Activated naive CD8-positive, alpha-beta T cell treated with anti-CD3 and anti-CD28 coated beads, Interleukin-2, amount 10 ng/mL, durations not matched to agents 7 days and 5 days (primary cell): ENCODE measurements at regions not wholly inside any gene's neighbourhood (a gene's known extent, or its start where the extent isn't known, plus 50 kb on each side); places are given as distances from the start of the nearest gene placed in this dataset.
A peak's percentile ranks its signal among the peaks of the same experiment; 100 is the strongest.
"Not testable (repeated sequence)": the region's sequence is repeated elsewhere in the genome, so short reads cannot be mapped to it uniquely, and the experiment has no call there.

Experiments
- ATAC-seq: fragments of 150-1000 bp; cut with Tn5 transposase; one replicate; pipeline ENCODE4 v1.10.0; 2021; ENCODE audit warnings: low read depth, moderate library complexity
- POLR2A ChIA-PET: fragments of 350-600 bp; sonication (Branson Sonifier 250); formaldehyde crosslinking; loops from one replicate; lab custom pipeline; 2021; ENCODE audit warnings: antibody characterized with exemption; lab: Charles Lee
- DNase-seq: peaks from one replicate; pipeline ENCODE4 v3.0.0; 2021
- H3K27ac Mint-ChIP-seq: one replicate; pipeline ENCODE4 v1.8.0; 2022; ENCODE audit warnings: mild to moderate bottlenecking, mixed read lengths
- H3K27me3 Mint-ChIP-seq: one replicate; pipeline ENCODE4 v1.8.0; 2022; ENCODE audit warnings: mild to moderate bottlenecking, moderate library complexity, mixed read lengths
- H3K36me3 Mint-ChIP-seq: one replicate; pipeline ENCODE4 v1.8.0; 2021; ENCODE audit warnings: mild to moderate bottlenecking, mixed read lengths
- H3K4me1 Mint-ChIP-seq: one replicate; pipeline ENCODE4 v1.8.0; 2021; ENCODE audit warnings: mixed read lengths
- H3K4me3 Mint-ChIP-seq: one replicate; pipeline ENCODE4 v1.8.0; 2022; ENCODE audit warnings: mild to moderate bottlenecking, moderate library complexity, mixed read lengths
- H3K9me3 Mint-ChIP-seq: one replicate; pipeline ENCODE4 v1.8.0; 2021; ENCODE audit warnings: mixed read lengths

DNA sequence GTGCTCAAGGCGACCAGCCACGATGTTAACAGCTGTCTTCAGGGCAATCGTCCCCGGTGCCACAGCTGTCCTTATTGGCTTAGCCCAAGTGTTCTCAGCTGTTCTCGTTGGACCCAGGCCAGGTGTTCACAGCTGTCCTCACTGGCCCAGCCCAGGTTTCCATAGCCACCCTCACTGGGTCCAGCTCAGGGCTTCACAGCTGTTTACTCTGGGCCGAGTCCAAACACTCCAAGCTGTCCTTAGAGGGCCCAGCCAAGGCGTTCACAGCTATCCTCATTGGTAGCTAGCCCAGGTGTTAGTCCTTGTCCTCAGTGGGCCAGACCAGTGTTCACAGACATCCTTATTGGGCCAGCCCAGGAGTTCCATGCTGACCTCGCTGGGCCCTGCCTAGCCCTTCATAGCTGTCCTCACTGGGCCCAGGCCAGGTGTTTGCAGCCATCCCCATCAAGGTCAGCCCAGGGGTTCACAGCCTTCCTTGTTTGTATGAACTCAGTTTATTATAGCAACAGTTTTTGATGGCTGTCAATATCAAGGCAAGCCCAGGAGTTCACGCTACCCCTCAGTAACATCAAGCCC lies 106.0 kb upstream of the THOC3 start:
- H3K4me1 Mint-ChIP-seq, H3K4me3 Mint-ChIP-seq, H3K27me3 Mint-ChIP-seq, DNase-seq, ATAC-seq, H3K27ac Mint-ChIP-seq, H3K9me3 Mint-ChIP-seq, H3K36me3 Mint-ChIP-seq, POLR2A ChIA-PET: not testable (repeated sequence)

DNA sequence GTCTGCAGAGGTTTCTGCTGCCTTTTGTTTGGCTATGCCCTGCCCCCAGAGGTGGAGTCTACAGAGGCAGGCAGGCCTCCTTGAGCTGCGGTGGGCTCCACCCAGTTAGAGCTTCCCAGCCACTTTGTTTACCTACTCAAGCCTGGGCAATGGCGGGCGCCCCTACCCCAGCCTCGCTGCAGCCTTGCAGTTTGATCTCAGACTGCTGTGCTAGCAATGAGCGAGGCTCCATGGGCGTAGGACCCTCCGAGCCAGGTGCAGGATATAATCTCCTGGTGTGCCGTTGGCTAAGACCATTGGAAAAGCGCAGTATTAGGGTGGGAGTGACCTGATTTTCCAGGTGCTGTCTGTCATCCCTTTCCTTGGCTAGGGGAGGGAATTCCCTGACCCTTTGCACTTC lies 115.6 kb upstream of the THOC3 start:
- H3K27me3 Mint-ChIP-seq, POLR2A ChIA-PET, ATAC-seq, H3K4me1 Mint-ChIP-seq, H3K27ac Mint-ChIP-seq, H3K4me3 Mint-ChIP-seq, H3K36me3 Mint-ChIP-seq, H3K9me3 Mint-ChIP-seq, DNase-seq: not testable (repeated sequence)

DNA sequence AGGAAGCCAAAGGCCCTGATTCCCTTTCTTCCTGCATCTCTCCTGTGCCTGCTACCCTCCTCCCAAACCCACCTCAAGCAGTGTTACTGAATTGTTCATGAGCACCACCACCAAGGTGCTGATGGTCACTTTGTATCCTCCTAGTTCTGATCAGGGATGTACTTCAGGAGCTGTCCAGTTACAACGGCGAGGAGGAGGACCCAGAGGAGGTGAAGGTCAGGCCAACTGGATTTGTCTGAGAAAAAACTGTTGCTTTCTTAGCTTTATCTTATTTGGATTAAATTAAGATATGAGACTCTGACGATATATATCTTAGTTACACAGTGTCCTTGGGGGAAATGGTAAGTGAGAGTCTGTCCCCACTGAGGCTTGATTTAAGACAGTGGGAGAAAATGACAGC lies 135.0 kb upstream of the THOC3 start:
- H3K36me3 Mint-ChIP-seq, POLR2A ChIA-PET, ATAC-seq, H3K27ac Mint-ChIP-seq, H3K27me3 Mint-ChIP-seq, H3K4me3 Mint-ChIP-seq, DNase-seq, H3K9me3 Mint-ChIP-seq, H3K4me1 Mint-ChIP-seq: not testable (repeated sequence)

DNA sequence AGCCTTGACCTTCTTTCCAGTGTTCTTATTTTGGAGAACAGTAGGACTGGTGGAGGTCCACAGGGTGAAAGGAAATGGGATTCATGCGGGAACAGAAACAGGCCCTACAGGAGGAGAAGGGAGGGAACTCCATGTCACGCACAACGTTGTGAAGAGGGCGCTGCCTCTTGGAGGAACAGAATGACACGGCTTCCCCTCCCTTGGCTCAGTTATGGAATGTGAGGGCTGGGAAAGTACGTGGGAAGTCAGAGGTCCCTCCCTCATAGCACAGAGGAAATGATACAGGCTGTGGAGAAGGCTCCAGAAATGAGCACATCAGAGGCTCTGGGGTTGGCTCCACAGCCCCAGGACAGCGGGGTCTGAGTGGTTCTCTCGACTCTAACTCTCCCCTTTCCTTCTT lies 125.3 kb upstream of the SIMC1 start:
- DNase-seq, H3K4me1 Mint-ChIP-seq, POLR2A ChIA-PET, H3K36me3 Mint-ChIP-seq, ATAC-seq, H3K9me3 Mint-ChIP-seq, H3K27me3 Mint-ChIP-seq, H3K27ac Mint-ChIP-seq, H3K4me3 Mint-ChIP-seq: not testable (repeated sequence)

DNA sequence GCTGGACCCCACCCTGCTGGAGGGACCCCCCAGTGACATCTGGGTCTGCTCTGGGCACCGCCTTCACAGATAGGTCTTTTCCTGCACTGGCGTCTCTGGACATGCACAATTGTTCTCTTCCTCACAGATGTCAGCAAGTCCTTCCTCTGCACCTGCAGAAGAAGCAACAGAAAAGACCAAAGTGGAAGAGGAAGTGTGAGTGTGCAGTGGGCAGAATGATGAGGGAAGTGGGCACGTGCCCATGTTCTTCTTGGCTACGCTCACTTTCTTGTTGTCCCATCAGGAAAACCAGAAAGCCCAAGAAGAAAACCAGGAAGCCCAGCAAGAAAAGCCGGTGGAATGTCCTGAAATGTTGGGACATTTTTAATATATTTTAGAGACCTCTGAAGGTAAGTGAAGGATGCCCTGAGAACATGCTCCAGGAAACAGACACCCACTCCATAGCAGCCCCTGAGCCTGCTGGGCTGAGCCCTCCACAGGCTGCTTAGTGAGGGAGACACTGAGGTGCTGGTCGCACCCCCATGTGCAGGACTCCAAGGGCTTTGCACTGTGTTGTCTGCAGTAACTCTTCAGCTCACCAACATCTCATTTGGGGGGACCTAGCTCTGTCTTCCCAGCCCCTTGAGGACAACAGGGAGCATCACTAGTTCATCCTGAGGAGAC lies 124.4 kb upstream of the SIMC1 start:
- DNase-seq, POLR2A ChIA-PET, H3K4me1 Mint-ChIP-seq, H3K27me3 Mint-ChIP-seq, ATAC-seq, H3K4me3 Mint-ChIP-seq, H3K27ac Mint-ChIP-seq, H3K9me3 Mint-ChIP-seq, H3K36me3 Mint-ChIP-seq: not testable (repeated sequence)

DNA sequence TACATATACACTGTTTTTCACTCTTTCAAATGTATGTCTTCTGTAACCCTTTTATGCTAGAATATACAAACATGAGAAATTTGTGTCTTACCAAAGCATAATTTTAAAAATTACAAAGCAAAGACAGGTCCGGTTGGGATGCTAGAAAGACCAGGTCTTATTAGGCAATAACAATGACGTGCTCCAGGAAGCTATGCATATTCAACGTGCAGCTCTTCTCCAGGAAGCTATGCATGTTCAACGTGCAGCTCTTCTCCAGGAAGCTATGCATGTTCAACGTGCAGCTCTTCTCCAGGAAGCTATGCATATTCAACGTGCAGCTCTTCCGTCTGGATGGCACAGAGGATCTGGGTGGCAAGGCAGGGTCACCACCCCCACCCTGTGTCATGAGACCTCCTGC lies 123.4 kb upstream of the SIMC1 start:
- not testable (repeated sequence) for H3K27me3 Mint-ChIP-seq, ATAC-seq, H3K4me3 Mint-ChIP-seq

DNA sequence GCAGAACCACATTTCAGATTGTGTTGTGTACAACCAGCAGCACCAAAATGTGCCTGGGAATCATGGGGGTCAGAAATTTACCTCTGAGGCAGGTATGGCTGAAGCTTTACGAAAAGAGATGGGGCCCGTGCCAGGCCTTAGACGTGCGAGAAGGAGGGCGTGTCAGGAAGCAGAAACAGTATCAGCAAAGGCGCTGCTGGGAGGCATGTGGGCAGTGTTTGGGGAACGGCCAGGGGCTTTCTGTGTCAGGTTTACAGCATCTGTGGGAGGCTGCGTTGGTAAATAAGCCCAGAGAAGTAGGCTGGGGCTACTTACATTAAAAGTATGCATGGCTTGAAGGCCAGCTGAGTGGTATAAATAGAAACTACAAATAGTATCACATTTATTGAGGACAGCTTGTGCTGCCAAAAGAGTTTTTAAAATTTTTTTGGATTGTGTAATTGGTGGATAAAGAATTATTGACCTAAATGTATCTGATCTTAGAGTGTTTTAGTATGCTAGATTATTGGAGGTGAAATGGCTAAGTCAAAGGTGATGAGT lies 120.5 kb upstream of the SIMC1 start:
- H3K27me3 Mint-ChIP-seq, H3K36me3 Mint-ChIP-seq, H3K4me3 Mint-ChIP-seq, H3K27ac Mint-ChIP-seq, DNase-seq, H3K9me3 Mint-ChIP-seq, H3K4me1 Mint-ChIP-seq, ATAC-seq, POLR2A ChIA-PET: not testable (repeated sequence)

More for the DNA sequence above, 123.4 kb upstream of the SIMC1 start:
- peak overlapping the region; percentile 25 for H3K27ac Mint-ChIP-seq
- H3K9me3 Mint-ChIP-seq, POLR2A ChIA-PET, H3K36me3 Mint-ChIP-seq, DNase-seq, H3K4me1 Mint-ChIP-seq: not testable (repeated sequence)

DNA sequence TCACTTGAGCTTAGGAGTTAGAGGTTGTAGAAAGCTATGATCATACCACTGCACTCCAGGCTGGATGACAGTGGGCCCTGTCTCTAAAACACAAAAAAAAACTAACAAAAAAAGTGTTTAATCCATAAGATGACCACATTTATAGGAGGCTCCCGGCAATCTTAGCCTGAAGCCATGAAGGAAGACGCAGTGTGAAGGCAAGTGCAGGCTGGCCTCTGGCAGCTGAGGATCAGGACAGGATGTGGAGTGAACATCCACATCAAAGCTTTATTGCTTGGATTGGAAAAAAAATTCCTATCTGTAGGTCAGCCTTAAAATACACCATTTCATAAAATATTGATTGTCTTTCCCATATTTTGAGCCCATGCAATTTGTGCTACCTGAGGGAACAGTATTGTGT lies 115.9 kb upstream of the SIMC1 start:
- ATAC-seq, H3K27me3 Mint-ChIP-seq, DNase-seq, H3K4me3 Mint-ChIP-seq, H3K27ac Mint-ChIP-seq, H3K36me3 Mint-ChIP-seq, H3K4me1 Mint-ChIP-seq, H3K9me3 Mint-ChIP-seq, POLR2A ChIA-PET: not testable (repeated sequence)

DNA sequence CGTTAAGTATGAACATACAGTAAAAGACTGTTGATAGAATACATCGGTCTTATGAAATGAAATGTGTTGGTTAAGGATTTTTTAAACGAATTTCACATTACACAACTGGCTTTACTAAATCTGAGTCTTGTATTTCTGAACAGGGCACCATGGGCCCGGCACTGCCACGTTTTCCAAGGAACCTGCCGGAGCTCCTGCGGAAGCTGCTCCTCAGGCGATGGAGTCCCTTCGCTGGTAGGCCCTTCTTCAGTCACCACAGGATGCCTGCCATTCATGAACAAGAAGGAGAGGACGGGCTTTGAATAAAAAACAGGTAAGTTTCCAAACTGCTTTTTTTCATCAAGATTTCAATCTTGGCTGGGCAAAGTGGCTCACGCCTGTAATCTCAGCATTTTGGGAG lies 114.1 kb upstream of the SIMC1 start:
- DNase-seq, ATAC-seq, H3K9me3 Mint-ChIP-seq, POLR2A ChIA-PET, H3K27me3 Mint-ChIP-seq, H3K4me1 Mint-ChIP-seq, H3K4me3 Mint-ChIP-seq, H3K27ac Mint-ChIP-seq, H3K36me3 Mint-ChIP-seq: not testable (repeated sequence)

DNA sequence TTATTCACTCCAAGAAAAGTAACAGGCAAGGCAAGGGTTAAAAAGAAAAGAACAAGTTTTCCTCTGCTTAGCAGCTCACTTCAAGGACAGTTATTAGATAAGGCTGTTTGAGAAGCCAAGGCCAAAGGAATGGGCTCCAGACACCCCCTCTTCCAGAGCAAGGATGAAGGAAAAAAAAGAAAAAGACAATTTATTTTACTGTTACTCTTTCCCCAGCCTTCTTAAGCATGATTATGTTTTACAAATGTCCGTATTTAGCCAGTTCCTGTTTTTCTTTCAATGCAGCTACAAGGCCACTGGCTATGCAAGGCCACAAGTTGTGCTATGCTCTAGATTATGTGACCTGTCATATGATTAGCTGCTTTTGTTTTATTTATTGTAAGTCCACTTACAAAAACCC lies 106.5 kb upstream of the SIMC1 start:
- H3K36me3 Mint-ChIP-seq = no peaks in the 10 kb centered on the region
- H3K4me1 Mint-ChIP-seq = peaks cover 14% of the 10 kb centered on the region
- H3K27ac Mint-ChIP-seq = no peak overlapping the region
- DNase-seq = no peak
- H3K9me3 Mint-ChIP-seq = no peaks in the 10 kb centered on the region
- ATAC-seq = no peak
- POLR2A ChIA-PET = no interaction called here
- H3K27me3 Mint-ChIP-seq = peaks cover 27% of the 10 kb centered on the region
- no peak overlapping the region for H3K4me3 Mint-ChIP-seq

DNA sequence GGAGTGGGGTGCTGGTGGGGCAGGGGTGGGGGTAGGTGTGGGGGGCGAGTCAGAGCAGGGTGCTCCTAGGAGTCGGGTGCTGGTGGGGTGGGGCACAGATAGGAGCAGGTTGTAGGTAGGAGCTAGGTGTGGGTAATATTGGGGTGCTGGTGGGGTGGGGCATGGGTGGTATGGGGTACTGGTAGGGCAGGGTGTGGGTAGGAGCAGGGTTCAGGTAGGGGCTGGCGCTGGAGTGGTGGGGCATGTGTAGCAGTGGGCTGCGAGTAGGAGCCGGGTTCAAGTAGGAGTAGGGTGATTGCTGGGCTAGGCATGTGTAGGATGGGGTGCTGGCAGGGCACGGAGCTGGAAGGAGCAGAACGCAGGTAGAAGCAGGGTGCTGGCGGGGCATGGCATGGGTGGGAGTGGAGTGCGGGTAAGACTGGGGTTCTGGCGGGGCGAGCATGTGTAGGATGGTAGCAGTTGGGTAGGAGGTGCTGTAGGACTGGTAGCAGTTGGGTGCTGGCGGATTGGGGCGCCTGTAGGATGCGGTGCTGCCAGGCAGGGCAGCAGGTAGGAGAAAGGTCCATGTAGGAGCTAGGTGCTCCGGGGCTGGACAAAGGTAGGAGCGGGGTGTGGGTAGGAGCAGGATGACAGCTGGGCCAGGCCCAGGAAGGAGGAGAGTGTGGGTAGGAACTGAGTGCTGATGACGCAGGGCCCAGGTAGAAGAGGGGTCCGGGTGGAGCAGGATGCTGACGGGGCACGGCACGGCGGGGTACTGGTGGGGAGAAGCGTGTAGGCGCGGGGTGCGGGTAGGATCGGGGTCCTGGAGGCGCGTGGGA lies 105.5 kb upstream of the SIMC1 start:
- Mint-ChIP-seq H3K27me3 (peaks cover 27% of the 10 kb centered on the region), H3K4me1 (peaks cover 14% of the 10 kb centered on the region), H3K27ac (no peak overlapping the region), H3K36me3 (no peaks in the 10 kb centered on the region), H3K9me3 (no peaks in the 10 kb centered on the region), H3K4me3 (peak overlapping the region; percentile 56)
- ATAC-seq = peak; percentile 18
- DNase-seq = peak; percentile 27
- POLR2A ChIA-PET = no interaction called here

DNA sequence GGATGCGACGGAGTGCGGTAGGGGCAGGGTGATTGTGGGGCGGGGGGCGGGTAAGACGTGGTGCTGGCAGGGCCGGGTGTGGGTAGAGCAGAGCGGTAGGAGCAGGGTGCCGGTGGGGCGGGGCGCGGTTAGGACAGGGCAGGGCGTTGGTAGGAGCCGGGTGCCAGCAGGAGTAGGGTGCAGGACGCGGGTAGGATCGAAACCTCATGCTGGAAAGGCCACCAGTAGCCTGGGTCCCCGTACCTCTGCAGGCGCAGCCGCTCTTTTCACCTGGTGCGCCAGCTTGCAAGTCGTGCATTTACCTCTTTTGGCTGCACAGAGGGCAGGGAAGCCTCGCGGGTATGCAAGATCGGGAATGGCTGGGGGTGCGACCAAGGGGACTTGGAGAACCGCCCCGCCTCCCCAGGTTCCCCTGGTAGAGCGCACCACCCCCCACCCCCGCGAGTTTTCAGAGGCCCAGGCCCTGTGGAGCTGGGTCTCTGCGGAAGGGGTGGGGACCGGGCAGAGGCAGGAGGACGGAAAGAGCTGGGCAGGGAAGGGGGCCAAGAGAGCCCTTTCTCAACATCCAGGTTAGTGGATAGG lies 104.8 kb upstream of the SIMC1 start:
- H3K4me3 Mint-ChIP-seq = peak overlapping the region; percentile 56
- POLR2A ChIA-PET = no interaction called here
- no peak overlapping the region for H3K27ac Mint-ChIP-seq
- H3K4me1 Mint-ChIP-seq = peaks cover 14% of the 10 kb centered on the region
- no peaks in the 10 kb centered on the region for H3K36me3 Mint-ChIP-seq
- H3K27me3 Mint-ChIP-seq = peaks cover 31% of the 10 kb centered on the region
- DNase-seq = peak; percentile 36
- ATAC-seq = peak; percentile 59
- H3K9me3 Mint-ChIP-seq = no peaks in the 10 kb centered on the region

DNA sequence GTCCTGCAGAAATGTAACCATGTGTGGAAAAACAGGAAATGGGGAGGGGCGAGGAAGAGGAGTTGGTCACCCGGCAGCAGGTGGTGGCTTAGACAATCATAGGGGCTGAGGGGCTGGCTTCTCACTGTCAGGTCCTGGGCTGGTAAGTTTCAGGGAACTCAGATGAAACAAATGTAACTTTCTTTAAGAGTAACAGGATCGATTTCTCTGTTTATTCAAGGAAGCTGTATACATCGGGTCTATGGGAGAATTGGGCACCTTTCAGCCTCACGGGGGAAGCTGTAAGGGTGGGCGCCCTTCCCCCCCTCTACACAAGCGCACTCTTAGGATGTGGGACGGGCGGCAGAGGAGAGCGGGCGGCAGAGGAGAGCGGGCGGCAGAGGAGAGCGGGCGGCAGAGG lies 104.3 kb upstream of the SIMC1 start:
- ATAC-seq = peak; percentile 44
- POLR2A ChIA-PET = no interaction called here

More for the DNA sequence above, 104.3 kb upstream of the SIMC1 start:
- H3K9me3 Mint-ChIP-seq = no peaks in the 10 kb centered on the region
- peak; percentile 30 for DNase-seq
- H3K36me3 Mint-ChIP-seq = no peaks in the 10 kb centered on the region
- H3K4me1 Mint-ChIP-seq = peaks cover 14% of the 10 kb centered on the region
- peak overlapping the region; percentile 56 for H3K4me3 Mint-ChIP-seq
- H3K27me3 Mint-ChIP-seq = peaks cover 31% of the 10 kb centered on the region
- H3K27ac Mint-ChIP-seq = no peak overlapping the region
